ENCODE measurements at regions not wholly inside any gene's neighbourhood (a gene's known extent, or its start where the extent isn't known, plus 50 kb on each side); places are given as distances from the start of the nearest gene placed in this dataset.

GRCh38 chr13:68609661-68610060, 1379.5 kb upstream of the PCDH9 start:
- ATAC-seq, result no peak
- TF ChIP-seq ZFP3 (CRISPR knock-in tag; IDR thresholded peaks at IDR 0.05), result no peak
- no peak for TF ChIP-seq BACH2 (CRISPR knock-in tag; IDR thresholded peaks at IDR 0.05; ENCODE audit: borderline replicate concordance)
- no peak for TF ChIP-seq POU6F1 (CRISPR knock-in tag; IDR thresholded peaks at IDR 0.05; ENCODE audit: borderline replicate concordance, low read depth)
- no peak for TF ChIP-seq CSDC2 (CRISPR knock-in tag; IDR thresholded peaks at IDR 0.05)
- no peak for TF ChIP-seq ESRRG (CRISPR knock-in tag; IDR thresholded peaks at IDR 0.05)
- no peak for TF ChIP-seq ZC3H10 (CRISPR knock-in tag; IDR thresholded peaks at IDR 0.05)
- no peak for TF ChIP-seq TCF4 (CRISPR knock-in tag; IDR thresholded peaks at IDR 0.05; ENCODE audit: borderline replicate concordance)

DNA sequence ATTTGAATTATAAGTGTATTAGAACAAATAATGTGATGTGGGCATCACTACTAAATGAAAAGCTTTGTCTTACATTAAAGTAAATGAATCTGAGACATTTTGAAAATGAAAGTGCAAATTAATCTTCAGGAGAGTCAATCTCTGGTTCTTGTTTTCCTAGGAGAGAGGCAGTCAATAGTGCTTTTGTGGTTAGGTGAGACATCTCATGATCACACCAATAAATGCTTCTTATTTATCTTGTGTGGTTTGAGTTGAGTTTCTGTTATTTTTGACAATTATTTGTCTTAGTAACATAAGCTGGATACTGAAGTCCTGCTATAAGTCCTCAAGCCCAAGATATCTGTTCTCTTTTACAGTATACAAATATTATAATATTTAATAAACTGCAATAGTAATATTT, 1378.0 kb upstream of the PCDH9 start:
- no peak for ATAC-seq
- no peak for TF ChIP-seq POU6F1 (CRISPR knock-in tag; IDR thresholded peaks at IDR 0.05; ENCODE audit: borderline replicate concordance, low read depth)
- TF ChIP-seq TOX (CRISPR knock-in tag; IDR thresholded peaks at IDR 0.05; ENCODE audit: borderline replicate concordance), result peak; percentile 12; the same call in 1 of the 2 replicates

GRCh38 chr13:68597641-68598040, 1367.5 kb upstream of the PCDH9 start:
- ATAC-seq, result no peak
- TF ChIP-seq OSR1 (CRISPR knock-in tag; IDR thresholded peaks at IDR 0.05), result no peak
- TF ChIP-seq CSRNP3 (CRISPR knock-in tag; IDR thresholded peaks at IDR 0.05), result no peak
- TF ChIP-seq ZFP30 (CRISPR knock-in tag; IDR thresholded peaks at IDR 0.05), result no peak

- TF ChIP-seq CSRNP3 (CRISPR knock-in tag; IDR thresholded peaks at IDR 0.05) (no peak), CSDC2 (CRISPR knock-in tag; IDR thresholded peaks at IDR 0.05) (no peak), ESRRG (CRISPR knock-in tag; IDR thresholded peaks at IDR 0.05) (no peak), SNAI2 (CRISPR knock-in tag; IDR thresholded peaks at IDR 0.05) (no peak), ZFP3 (CRISPR knock-in tag; IDR thresholded peaks at IDR 0.05) (no peak), ISL1 (CRISPR knock-in tag; IDR thresholded peaks at IDR 0.05) (no peak), OSR1 (CRISPR knock-in tag; IDR thresholded peaks at IDR 0.05) (no peak), TCF4 (CRISPR knock-in tag; IDR thresholded peaks at IDR 0.05; ENCODE audit: borderline replicate concordance) (no peak), PPARA (CRISPR knock-in tag; IDR thresholded peaks at IDR 0.05; ENCODE audit: borderline replicate concordance) (no peak), RARB (CRISPR knock-in tag; IDR thresholded peaks at IDR 0.05) (no peak), ARNTL (CRISPR knock-in tag; IDR thresholded peaks at IDR 0.05; ENCODE audit: borderline replicate concordance, low read depth) (no peak), BACH2 (CRISPR knock-in tag; IDR thresholded peaks at IDR 0.05; ENCODE audit: borderline replicate concordance) (no peak), POU6F1 (CRISPR knock-in tag; IDR thresholded peaks at IDR 0.05; ENCODE audit: borderline replicate concordance, low read depth) (no peak), ZFP30 (CRISPR knock-in tag; IDR thresholded peaks at IDR 0.05) (no peak), ZNF70 (CRISPR knock-in tag; IDR thresholded peaks at IDR 0.05) (no peak), GLIS3 (CRISPR knock-in tag; IDR thresholded peaks at IDR 0.05) (no peak), ZC3H10 (CRISPR knock-in tag; IDR thresholded peaks at IDR 0.05) (no peak), ZNF8 (CRISPR knock-in tag; IDR thresholded peaks at IDR 0.05) (no peak), TOX (CRISPR knock-in tag; IDR thresholded peaks at IDR 0.05; ENCODE audit: borderline replicate concordance) (no peak)
- no peak for ATAC-seq
Measured at GRCh38 chr13:68588623-68589022, 1358.5 kb upstream of the PCDH9 start.
